ENCODE measurements at regions not wholly inside any gene's neighbourhood (a gene's known extent, or its start where the extent isn't known, plus 50 kb on each side); places are given as distances from the start of the nearest gene placed in this dataset.

GRCh38 chr20:24769878-24770627 lies 179.0 kb upstream of the CST7 start:
- TF ChIP-seq CTCF (IDR thresholded peaks at IDR 0.05) = no peak
- intact Hi-C loops (cut with DNase I; ENCODE audit: low total_unique reads) = no loop called here
- H3K27ac ChIP-seq = no peak overlapping the region
- H3K9me3 ChIP-seq = no peaks in the 10 kb centered on the region
- peaks cover 0 to 14% of the 10 kb centered on the region in 2 donors for H3K27me3 ChIP-seq
- peak in 1 of 2 donors; percentile 60 for DNase-seq
- no peaks in the 10 kb centered on the region for H3K4me1 ChIP-seq
- no peaks in the 10 kb centered on the region for H3K36me3 ChIP-seq
- H3K4me3 ChIP-seq = no peak overlapping the region

GRCh38 chr20:24770628-24771541 lies 178.2 kb upstream of the CST7 start:
- peak in 1 of 2 donors; percentile 35 for DNase-seq

GRCh38 chr20:24771542-24772061 lies 177.5 kb upstream of the CST7 start:
- no peaks in the 10 kb centered on the region for H3K9me3 ChIP-seq
- intact Hi-C loops (cut with DNase I; ENCODE audit: low total_unique reads) = no loop called here
- H3K4me1 ChIP-seq = no peaks in the 10 kb centered on the region
- no peak overlapping the region for H3K27ac ChIP-seq
- H3K27me3 ChIP-seq = peaks cover 0 to 14% of the 10 kb centered on the region in 2 donors
- no peak for TF ChIP-seq CTCF (IDR thresholded peaks at IDR 0.05)
- no peak overlapping the region for H3K4me3 ChIP-seq
- peak in 1 of 2 donors; percentile 32 for DNase-seq
- no peaks in the 10 kb centered on the region for H3K36me3 ChIP-seq

More at GRCh38 chr20:24770628-24771541, 178.2 kb upstream of the CST7 start:
- H3K4me1 ChIP-seq = no peaks in the 10 kb centered on the region
- H3K9me3 ChIP-seq = no peaks in the 10 kb centered on the region
- no peak overlapping the region for H3K4me3 ChIP-seq
- H3K27me3 ChIP-seq = peaks cover 0 to 14% of the 10 kb centered on the region in 2 donors
- intact Hi-C loops (cut with DNase I; ENCODE audit: low total_unique reads) = no loop called here
- H3K36me3 ChIP-seq = no peaks in the 10 kb centered on the region
- H3K27ac ChIP-seq = no peak overlapping the region
- no peak for TF ChIP-seq CTCF (IDR thresholded peaks at IDR 0.05)

GRCh38 chr20:24772667-24773066 lies 176.4 kb upstream of the CST7 start:
- TF ChIP-seq CTCF (IDR thresholded peaks at IDR 0.05) = no peak
- intact Hi-C loops (cut with DNase I; ENCODE audit: low total_unique reads) = no loop called here
- no peak overlapping the region for H3K27ac ChIP-seq
- no peaks in the 10 kb centered on the region for H3K4me1 ChIP-seq
- no peak overlapping the region for H3K4me3 ChIP-seq
- no peaks in the 10 kb centered on the region for H3K36me3 ChIP-seq
- peaks cover 0 to 14% of the 10 kb centered on the region in 2 donors for H3K27me3 ChIP-seq
- H3K9me3 ChIP-seq = no peaks in the 10 kb centered on the region
- peak in 1 of 2 donors; percentile 25 for DNase-seq

- no peak overlapping the region for H3K27ac ChIP-seq
- no peak for TF ChIP-seq CTCF (IDR thresholded peaks at IDR 0.05)
- DNase-seq = peak in 1 of 2 donors; percentile 17
- peaks cover 0 to 10% of the 10 kb centered on the region in 2 donors for H3K27me3 ChIP-seq
- intact Hi-C loops (cut with DNase I; ENCODE audit: low total_unique reads) = no loop called here
- H3K4me1 ChIP-seq = no peaks in the 10 kb centered on the region
- H3K36me3 ChIP-seq = no peaks in the 10 kb centered on the region
- no peak overlapping the region for H3K4me3 ChIP-seq
- H3K9me3 ChIP-seq = no peaks in the 10 kb centered on the region
These were observed 175.9 kb upstream of the CST7 start for GRCh38 chr20:24773168-24773567.
